ENCODE measurements at regions not wholly inside any gene's neighbourhood (a gene's known extent, or its start where the extent isn't known, plus 50 kb on each side); places are given as distances from the start of the nearest gene placed in this dataset.

- TF ChIP-seq TAF1 (IDR thresholded peaks at IDR 0.05; ENCODE audit: low read depth, low read length) (no peak), POLR2A (IDR thresholded peaks at IDR 0.05; ENCODE audit: low read depth, low read length) (no peak), POLR2AphosphoS5 (IDR thresholded peaks at IDR 0.05; ENCODE audit: low read depth, low read length) (no peak), SPI1 (IDR thresholded peaks at IDR 0.05; ENCODE audit: low read depth, low read length) (no peak)
Measured at GRCh38 chr3:153096731-153097131, 65.3 kb upstream of the RAP2B start.

Measured in GM12891 (cell line).